ENCODE measurements at regions not wholly inside any gene's neighbourhood (a gene's known extent, or its start where the extent isn't known, plus 50 kb on each side); places are given as distances from the start of the nearest gene placed in this dataset.

DNA sequence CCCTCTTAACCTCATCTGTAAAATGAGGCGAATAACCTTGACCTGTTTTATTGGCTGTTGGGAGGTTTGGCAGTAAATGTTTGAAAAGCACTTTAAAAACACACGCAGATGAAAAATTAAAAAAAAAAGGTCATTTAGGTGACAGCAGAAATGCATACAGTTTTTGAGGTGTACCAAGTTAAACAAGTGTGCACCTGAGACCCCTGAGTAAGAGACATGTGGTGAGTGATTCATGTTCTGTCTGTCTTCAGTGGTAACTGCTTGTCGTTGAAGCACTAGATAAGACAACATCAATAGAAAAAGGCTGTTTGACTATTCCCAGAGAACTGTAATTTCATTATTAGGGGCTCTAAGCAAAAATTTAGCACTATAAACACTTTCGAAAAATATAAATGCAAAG is 608.4 kb upstream of the PITX2 start:
- intact Hi-C loops (cut with DNase I): no loop called here
- H3K27me3 ChIP-seq (ENCODE audit: control insufficient read depth, insufficient read depth, low read length): no peaks in the 10 kb centered on the region
- H3K4me3 ChIP-seq (ENCODE audit: low read length in 3 of 3): no peak overlapping the region
- no peaks in the 10 kb centered on the region for H3K9me3 ChIP-seq (ENCODE audit: control insufficient read depth in 2 of 3, insufficient read depth in 1 of 3, low read length in 3 of 3)
- no peak for TF ChIP-seq CTCF (IDR thresholded peaks at IDR 0.05; ENCODE audit: borderline replicate concordance, extremely low read depth, insufficient read depth)
- DNase-seq: no peak
- H3K36me3 ChIP-seq (ENCODE audit: control insufficient read depth in 2 of 3, insufficient read depth in 3 of 3, low read length in 3 of 3): no peaks in the 10 kb centered on the region
- no peak for FAIRE-seq
- H3K4me1 ChIP-seq (ENCODE audit: control insufficient read depth in 2 of 3, insufficient read depth in 2 of 3, low read depth in 1 of 3, low read length in 3 of 3): no peaks in the 10 kb centered on the region
- H3K9ac ChIP-seq (ENCODE audit: low read length in 3 of 3): no peak overlapping the region
- no peak overlapping the region for H3K27ac ChIP-seq (ENCODE audit: low read depth in 2 of 2, low read length in 2 of 2)

GRCh38 chr4:111234939-111235338 is 612.1 kb upstream of the PITX2 start:
- no peak for FAIRE-seq
- no peaks in the 10 kb centered on the region for H3K27me3 ChIP-seq (ENCODE audit: control insufficient read depth, insufficient read depth, low read length)
- H3K4me1 ChIP-seq (ENCODE audit: control insufficient read depth in 2 of 3, insufficient read depth in 2 of 3, low read depth in 1 of 3, low read length in 3 of 3): no peaks in the 10 kb centered on the region
- DNase-seq: no peak
- H3K4me3 ChIP-seq (ENCODE audit: low read length in 3 of 3): no peak overlapping the region
- no peaks in the 10 kb centered on the region for H3K9me3 ChIP-seq (ENCODE audit: control insufficient read depth in 2 of 3, insufficient read depth in 1 of 3, low read length in 3 of 3)
- intact Hi-C loops (cut with DNase I): no loop called here
- H3K27ac ChIP-seq (ENCODE audit: low read depth in 2 of 2, low read length in 2 of 2): no peak overlapping the region
- no peaks in the 10 kb centered on the region for H3K36me3 ChIP-seq (ENCODE audit: control insufficient read depth in 2 of 3, insufficient read depth in 3 of 3, low read length in 3 of 3)
- no peak overlapping the region for H3K9ac ChIP-seq (ENCODE audit: low read length in 3 of 3)
- no peak for TF ChIP-seq CTCF (IDR thresholded peaks at IDR 0.05; ENCODE audit: borderline replicate concordance, extremely low read depth, insufficient read depth)

- no peak for TF ChIP-seq CTCF (IDR thresholded peaks at IDR 0.05; ENCODE audit: borderline replicate concordance, extremely low read depth, insufficient read depth)
- no peaks in the 10 kb centered on the region for H3K36me3 ChIP-seq (ENCODE audit: control insufficient read depth in 2 of 3, insufficient read depth in 3 of 3, low read length in 3 of 3)
- no peak overlapping the region for H3K4me3 ChIP-seq (ENCODE audit: low read length in 3 of 3)
- H3K9ac ChIP-seq (ENCODE audit: low read length in 3 of 3): no peak overlapping the region
- H3K27me3 ChIP-seq (ENCODE audit: control insufficient read depth, insufficient read depth, low read length): no peaks in the 10 kb centered on the region
- no peak for FAIRE-seq
- no peaks in the 10 kb centered on the region for H3K4me1 ChIP-seq (ENCODE audit: control insufficient read depth in 2 of 3, insufficient read depth in 2 of 3, low read depth in 1 of 3, low read length in 3 of 3)
- H3K9me3 ChIP-seq (ENCODE audit: control insufficient read depth in 2 of 3, insufficient read depth in 1 of 3, low read length in 3 of 3): no peaks in the 10 kb centered on the region
- intact Hi-C loops (cut with DNase I): no loop called here
- no peak for DNase-seq
- no peak overlapping the region for H3K27ac ChIP-seq (ENCODE audit: low read depth in 2 of 2, low read length in 2 of 2)
Measured at GRCh38 chr4:111263836-111264235, 641.0 kb upstream of the PITX2 start.

DNA sequence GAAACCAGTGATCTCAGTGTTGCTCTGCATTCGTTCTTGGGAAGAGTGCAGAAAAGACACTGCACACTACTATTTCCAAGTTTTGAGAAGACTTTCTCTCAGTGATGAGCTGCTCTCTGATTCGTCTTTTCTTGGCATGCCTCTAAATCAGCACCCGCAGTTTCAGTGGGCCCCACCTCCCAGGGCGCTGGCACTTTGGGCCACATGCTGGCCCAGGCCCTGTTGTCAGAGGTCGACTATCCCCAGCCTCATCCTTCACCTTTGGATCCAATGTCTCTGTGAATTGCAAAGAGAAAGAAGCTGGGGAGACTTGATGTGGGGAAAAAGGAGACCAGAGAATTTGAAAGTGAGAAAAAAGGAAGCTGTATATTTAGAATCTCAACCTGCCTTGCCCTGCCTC is 644.1 kb upstream of the PITX2 start:
- no peaks in the 10 kb centered on the region for H3K27me3 ChIP-seq (ENCODE audit: control insufficient read depth, insufficient read depth, low read length)
- intact Hi-C loops (cut with DNase I): no loop called here
- H3K9ac ChIP-seq (ENCODE audit: low read length in 3 of 3): no peak overlapping the region
- DNase-seq (no peak), FAIRE-seq (no peak)
- no peaks in the 10 kb centered on the region for H3K4me1 ChIP-seq (ENCODE audit: control insufficient read depth in 2 of 3, insufficient read depth in 2 of 3, low read depth in 1 of 3, low read length in 3 of 3)
- no peaks in the 10 kb centered on the region for H3K9me3 ChIP-seq (ENCODE audit: control insufficient read depth in 2 of 3, insufficient read depth in 1 of 3, low read length in 3 of 3)
- no peak overlapping the region for H3K4me3 ChIP-seq (ENCODE audit: low read length in 3 of 3)
- TF ChIP-seq CTCF (IDR thresholded peaks at IDR 0.05; ENCODE audit: borderline replicate concordance, extremely low read depth, insufficient read depth): no peak
- H3K36me3 ChIP-seq (ENCODE audit: control insufficient read depth in 2 of 3, insufficient read depth in 3 of 3, low read length in 3 of 3): no peaks in the 10 kb centered on the region
- no peak overlapping the region for H3K27ac ChIP-seq (ENCODE audit: low read depth in 2 of 2, low read length in 2 of 2)
